PC-3 (cell line): ENCODE measurements at regions not wholly inside any gene's neighbourhood (a gene's known extent, or its start where the extent isn't known, plus 50 kb on each side); places are given as distances from the start of the nearest gene placed in this dataset.

Experiments used
- ATAC-seq: fragments of 200-7000 bp; cut with Tn5 transposase; 2 replicates; pipeline ENCODE4 v1.9.1; 2020; ENCODE audit warnings: mild to moderate bottlenecking, moderate library complexity
- BruUV-seq: library from RNA; stranded (reverse); fragments of 400-500 nt; replicated peaks from 2 replicates; lab custom pipeline; 2021; lab: Mats Ljungman, UMichigan
- CTCF ChIA-PET: fragments of 300-600 bp; sonication (Branson Sonifier 250); formaldehyde crosslinking; loops from one replicate; lab custom pipeline; 2022; ENCODE audit warnings: antibody characterized with exemption; lab: Charles Lee
- POLR2A ChIA-PET: fragments of 300-600 bp; sonication (Branson Sonifier 250); formaldehyde crosslinking; loops from one replicate; lab custom pipeline; 2022; ENCODE audit warnings: antibody characterized with exemption; ENCODE audit not compliant: unreplicated experiment; lab: Charles Lee
- DNase-seq: peaks from one replicate; pipeline ENCODE4 v3.0.0-alpha.2; 2015
- H2AFZ ChIP-seq: fragments of 300-600 bp; sonication (generic); 2 replicates; pipeline ENCODE4 v1.6.0; 2016; ENCODE audit warnings: antibody characterized with exemption, low read length
- H3F3A ChIP-seq: fragments of 300-600 bp; sonication (generic); one replicate; pipeline ENCODE4 v1.6.0; 2017; ENCODE audit warnings: antibody characterized with exemption, low read length, control low read depth, mild to moderate bottlenecking; ENCODE audit not compliant: unreplicated experiment
- H3K27ac ChIP-seq: fragments of 300-600 bp; sonication (generic); 2 replicates; pipeline ENCODE4 v1.5.1; 2016; ENCODE audit warnings: mild to moderate bottlenecking, low read length
- H3K27me3 ChIP-seq: fragments of 300-600 bp; sonication (generic); 2 replicates; pipeline ENCODE4 v1.6.1; 2016; ENCODE audit warnings: low read length, mixed read lengths
- H3K36me3 ChIP-seq: fragments of 300-600 bp; sonication (generic); 2 replicates; pipeline ENCODE4 v1.6.1; 2016; ENCODE audit warnings: low read depth, mixed run types, low read length, mixed read lengths
- H3K4me1 ChIP-seq: fragments of 300-600 bp; sonication (generic); 2 replicates; pipeline ENCODE4 v1.5.1; 2016; ENCODE audit warnings: low read length; ENCODE audit not compliant: insufficient read depth
- H3K4me2 ChIP-seq: fragments of 300-600 bp; sonication (generic); 2 replicates; pipeline ENCODE4 v1.6.0; 2016; ENCODE audit warnings: low read length
- H3K4me3 ChIP-seq: fragments of 300-600 bp; sonication (generic); 2 replicates; pipeline ENCODE4 v1.5.1; 2016; ENCODE audit warnings: mild to moderate bottlenecking, low read length, mixed read lengths
- H3K79me2 ChIP-seq: fragments of 300-600 bp; sonication (generic); 2 replicates; pipeline ENCODE4 v1.6.1; 2017; ENCODE audit warnings: low read length, mixed read lengths
- H3K9ac ChIP-seq: fragments of 300-600 bp; sonication (generic); 2 replicates; pipeline ENCODE4 v1.6.0; 2016; ENCODE audit warnings: mild to moderate bottlenecking, low read length
- H3K9me2 ChIP-seq: fragments of 300-600 bp; sonication (generic); replicated peaks from 2 replicates; pipeline ENCODE4 v1.6.1; 2016; ENCODE audit warnings: mixed run types, low read length, mixed read lengths
- H3K9me3 ChIP-seq: fragments of 300-600 bp; sonication (generic); 2 replicates; pipeline ENCODE4 v1.6.1; 2016; ENCODE audit warnings: low read length, mixed read lengths
- H4K20me1 ChIP-seq: fragments of 300-600 bp; sonication (generic); 2 replicates; pipeline ENCODE4 v1.6.1; 2016; ENCODE audit warnings: low read length, mixed read lengths
- CTCF ChIP-seq: fragments of 300-600 bp; sonication (generic); conservative IDR thresholded peaks from 2 replicates; pipeline ENCODE4 v1.5.1; 2017; ENCODE audit warnings: antibody characterized with exemption, low read depth, mild to moderate bottlenecking, low read length
- EZH2 ChIP-seq: fragments of 300-600 bp; sonication (generic); IDR thresholded peaks from one replicate; pipeline ENCODE4 v1.6.1; 2017; ENCODE audit warnings: antibody characterized with exemption, mild to moderate bottlenecking, low read length; ENCODE audit not compliant: unreplicated experiment
- EZH2phosphoT487 ChIP-seq: fragments of 300-600 bp; sonication (generic); IDR thresholded peaks from 2 replicates; pipeline ENCODE4 v1.6.1; 2018; ENCODE audit warnings: mild to moderate bottlenecking, antibody characterized with exemption, low read length, borderline replicate concordance
- intact Hi-C: fragments of 100-400 bp; cut with micrococcal nuclease; formaldehyde crosslinking; loops from 2 replicates; pipeline ENCODE4 v1.9.0; 2023

- Histone ChIP-seq H3K79me2 (no peaks in the 10 kb centered on the region), H2AFZ (no peak overlapping the region), H3K36me3 (no peaks in the 10 kb centered on the region), H3F3A (peaks cover under 1% of the 10 kb centered on the region), H3K9ac (no peak overlapping the region), H3K9me3 (no peaks in the 10 kb centered on the region), H3K27ac (no peak overlapping the region), H3K4me3 (no peak overlapping the region), H3K4me2 (no peak overlapping the region), H4K20me1 (no peaks in the 10 kb centered on the region), H3K9me2 (no peaks in the 10 kb centered on the region), H3K27me3 (no peaks in the 10 kb centered on the region), H3K4me1 (peaks cover 5% of the 10 kb centered on the region)
- intact Hi-C loops = no loop called here
- ChIA-PET POLR2A (no interaction called here), CTCF (no interaction called here)
- no TSS peak for BruUV-seq
- ATAC-seq (no peak), DNase-seq (peak; percentile 23)
- TF ChIP-seq EZH2phosphoT487 (no peak), CTCF (no peak), EZH2 (no peak)
Observed at GRCh38 chr6:140281236-140281635, 906.8 kb upstream of the CITED2 start.

- H3F3A ChIP-seq = peaks cover 5% of the 10 kb centered on the region
- no peaks in the 10 kb centered on the region for H3K9me3 ChIP-seq
- TF ChIP-seq EZH2 (no peak), CTCF (no peak), EZH2phosphoT487 (no peak)
- H3K79me2 ChIP-seq = no peaks in the 10 kb centered on the region
- ChIA-PET POLR2A (no interaction called here), CTCF (no interaction called here)
- H2AFZ ChIP-seq = no peak overlapping the region
- BruUV-seq = no TSS peak
- no peaks in the 10 kb centered on the region for H3K27me3 ChIP-seq
- H3K36me3 ChIP-seq = no peaks in the 10 kb centered on the region
- peak overlapping the region; percentile 39 for H3K4me2 ChIP-seq
- ATAC-seq = peak; percentile 49
- no peak overlapping the region for H3K9ac ChIP-seq
- peaks cover 16% of the 10 kb centered on the region for H3K4me1 ChIP-seq
- H4K20me1 ChIP-seq = no peaks in the 10 kb centered on the region
- intact Hi-C loops = loop anchor here (1.0 kb wide), 1 partner anchor 294 kb away; no protein-coding TSS in a partner anchor
- peak; percentile 52 for DNase-seq
- H3K9me2 ChIP-seq = no peaks in the 10 kb centered on the region
- no peak overlapping the region for H3K4me3 ChIP-seq
- H3K27ac ChIP-seq = peak overlapping the region; percentile 29; the same call in 1 of the 2 replicates
Observed at GRCh38 chr6:140276719-140277118, 902.3 kb upstream of the CITED2 start.

GRCh38 chr6:140276133-140276532, 901.7 kb upstream of the CITED2 start:
- ChIA-PET POLR2A (no interaction called here), CTCF (no interaction called here)
- Histone ChIP-seq H3K36me3 (no peaks in the 10 kb centered on the region), H3K4me3 (no peak overlapping the region), H3K4me1 (peaks cover 16% of the 10 kb centered on the region), H3K9me2 (no peaks in the 10 kb centered on the region), H3F3A (peaks cover 5% of the 10 kb centered on the region), H3K9ac (no peak overlapping the region), H2AFZ (no peak overlapping the region), H4K20me1 (no peaks in the 10 kb centered on the region), H3K4me2 (peak overlapping the region; percentile 39; the same call in 1 of the 2 replicates), H3K27me3 (no peaks in the 10 kb centered on the region), H3K9me3 (no peaks in the 10 kb centered on the region), H3K79me2 (no peaks in the 10 kb centered on the region), H3K27ac (peak overlapping the region; percentile 29; the same call in 1 of the 2 replicates)
- intact Hi-C loops = loop anchor here (1.0 kb wide), 1 partner anchor 294 kb away; no protein-coding TSS in a partner anchor
- ATAC-seq (no peak), DNase-seq (no peak)
- BruUV-seq = no TSS peak
- TF ChIP-seq EZH2 (no peak), EZH2phosphoT487 (no peak), CTCF (no peak)
